Adipocyte (in vitro differentiated cells): ENCODE measurements at regions not wholly inside any gene's neighbourhood (a gene's known extent, or its start where the extent isn't known, plus 50 kb on each side); places are given as distances from the start of the nearest gene placed in this dataset.
"Not testable (repeated sequence)": the region's sequence is repeated elsewhere in the genome, so short reads cannot be mapped to it uniquely, and the experiment has no call there.

Source experiments
- DNase-seq: peaks from one replicate; pipeline ENCODE4 v3.0.0-alpha.2; 2015; ENCODE audit warnings: low read depth
- H3K27me3 ChIP-seq: replicated peaks from 2 replicates; pipeline ENCODE4 v1.7.0; 2013; ENCODE audit warnings: mild to moderate bottlenecking, low read length, moderate library complexity; ENCODE audit not compliant: control insufficient read depth, insufficient read depth
- H3K36me3 ChIP-seq: 2 replicates; pipeline ENCODE4 v1.7.0; 2013; ENCODE audit warnings: low read length, mild to moderate bottlenecking, moderate library complexity; ENCODE audit not compliant: control insufficient read depth, insufficient read depth, severe bottlenecking
- H3K4me1 ChIP-seq: 2 replicates; pipeline ENCODE4 v1.7.0; 2013; ENCODE audit warnings: mild to moderate bottlenecking, low read length, moderate library complexity; ENCODE audit not compliant: control insufficient read depth, insufficient read depth
- H3K4me3 ChIP-seq: 2 replicates; pipeline ENCODE4 v1.7.0; 2013; ENCODE audit warnings: mild to moderate bottlenecking, low read length, moderate library complexity
- H3K9ac ChIP-seq: 2 replicates; pipeline ENCODE4 v1.7.0; 2013; ENCODE audit warnings: mild to moderate bottlenecking, low read length, moderate library complexity
- H3K9me3 ChIP-seq: 2 replicates; pipeline ENCODE4 v1.7.0; 2013; ENCODE audit warnings: mild to moderate bottlenecking, low read length, moderate library complexity; ENCODE audit not compliant: control insufficient read depth

DNA sequence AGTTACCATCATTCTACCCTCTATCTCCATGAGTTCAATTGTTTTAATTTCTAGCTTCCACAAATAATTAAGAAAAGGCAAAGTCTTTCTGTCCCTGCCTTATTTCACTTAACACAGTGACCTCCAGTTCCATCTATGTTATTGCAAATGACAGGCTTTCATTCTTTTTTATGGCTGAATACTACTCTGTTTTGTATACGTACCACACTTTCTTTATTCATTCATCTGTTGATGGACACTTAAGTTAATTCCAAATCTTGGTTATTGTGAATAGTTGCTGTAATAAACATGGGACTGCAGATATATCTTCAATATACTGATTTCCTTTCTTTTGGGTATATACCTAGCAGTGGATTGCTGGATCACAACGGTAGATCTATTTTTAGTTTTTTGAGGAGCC, 314.1 kb downstream of the SV2B start:
- no peak for DNase-seq
- Histone ChIP-seq H3K36me3 (no peaks in the 10 kb centered on the region), H3K9me3 (no peaks in the 10 kb centered on the region), H3K27me3 (no peaks in the 10 kb centered on the region), H3K4me1 (no peaks in the 10 kb centered on the region), H3K4me3 (no peak overlapping the region), H3K9ac (no peak overlapping the region)

DNA sequence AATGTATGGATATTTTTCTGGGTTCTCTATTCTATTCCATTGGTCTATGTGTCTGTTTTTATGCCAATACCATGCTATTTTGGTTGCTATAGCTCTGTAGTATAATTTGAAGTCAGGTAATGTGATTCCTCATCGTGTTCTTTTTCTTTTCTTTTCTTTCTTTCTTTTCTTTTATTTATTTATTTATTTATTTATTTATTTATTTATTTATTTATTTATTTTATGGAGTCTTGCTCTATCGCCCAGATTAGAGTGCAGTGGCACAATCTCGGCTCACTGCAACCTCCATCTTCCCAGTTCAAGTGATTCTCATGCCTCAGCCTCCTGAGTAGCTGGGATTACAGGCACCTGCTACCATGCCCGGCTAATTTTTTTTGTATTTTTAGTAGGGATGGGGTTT, 315.2 kb downstream of the SV2B start:
- H3K4me1 ChIP-seq, H3K36me3 ChIP-seq, H3K9me3 ChIP-seq: not testable (repeated sequence)

DNA sequence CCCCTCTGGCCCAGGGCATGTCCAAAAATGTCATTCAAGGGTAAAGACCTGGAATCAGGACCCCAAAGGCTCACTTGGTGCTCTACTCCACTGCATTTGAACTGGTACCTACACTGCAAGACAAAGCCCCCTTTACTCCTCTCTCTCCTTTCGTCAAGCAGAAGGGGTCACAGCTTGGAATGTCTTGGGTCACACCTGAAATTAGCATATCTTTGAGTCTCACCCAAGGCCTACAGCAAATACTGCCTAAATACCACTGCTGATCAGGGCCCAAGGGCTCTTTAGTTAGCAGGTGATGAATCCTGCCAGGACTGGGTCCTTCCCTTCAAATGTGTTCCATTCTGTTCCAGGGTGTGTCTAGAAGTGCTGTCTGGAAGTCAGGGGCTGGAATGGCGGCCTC, 320.6 kb downstream of the SV2B start:
- Histone ChIP-seq H3K9ac (no peak overlapping the region), H3K4me1 (no peaks in the 10 kb centered on the region), H3K9me3 (no peaks in the 10 kb centered on the region), H3K4me3 (no peak overlapping the region), H3K27me3 (no peaks in the 10 kb centered on the region), H3K36me3 (no peaks in the 10 kb centered on the region)
- DNase-seq: no peak

More for the DNA sequence above, 315.2 kb downstream of the SV2B start:
- not testable (repeated sequence) for H3K9ac ChIP-seq, H3K4me3 ChIP-seq, DNase-seq, H3K27me3 ChIP-seq

DNA sequence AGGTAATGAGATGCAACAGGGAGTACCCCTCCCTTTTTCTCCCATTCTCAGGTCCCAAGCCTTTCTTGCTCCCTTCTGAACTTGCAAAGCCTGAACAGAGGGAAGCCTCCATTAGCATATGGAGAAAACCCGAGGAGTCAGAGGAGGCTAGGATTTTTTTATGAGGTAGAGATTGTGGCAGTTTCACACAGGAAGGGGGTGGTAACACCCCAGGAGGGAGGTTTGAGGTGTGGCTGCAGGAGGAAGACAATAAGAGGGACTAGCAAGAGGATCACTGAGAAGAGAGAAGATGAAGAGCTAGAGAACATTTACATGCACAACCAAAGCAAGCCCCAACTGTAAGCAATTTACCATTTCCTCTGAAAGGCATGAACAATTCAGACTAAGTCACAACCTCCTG, 322.7 kb downstream of the SV2B start:
- H3K4me3 ChIP-seq: no peak overlapping the region
- no peaks in the 10 kb centered on the region for H3K27me3 ChIP-seq
- H3K9ac ChIP-seq: no peak overlapping the region
- no peaks in the 10 kb centered on the region for H3K36me3 ChIP-seq
- H3K4me1 ChIP-seq: no peaks in the 10 kb centered on the region
- DNase-seq: no peak
- no peaks in the 10 kb centered on the region for H3K9me3 ChIP-seq

DNA sequence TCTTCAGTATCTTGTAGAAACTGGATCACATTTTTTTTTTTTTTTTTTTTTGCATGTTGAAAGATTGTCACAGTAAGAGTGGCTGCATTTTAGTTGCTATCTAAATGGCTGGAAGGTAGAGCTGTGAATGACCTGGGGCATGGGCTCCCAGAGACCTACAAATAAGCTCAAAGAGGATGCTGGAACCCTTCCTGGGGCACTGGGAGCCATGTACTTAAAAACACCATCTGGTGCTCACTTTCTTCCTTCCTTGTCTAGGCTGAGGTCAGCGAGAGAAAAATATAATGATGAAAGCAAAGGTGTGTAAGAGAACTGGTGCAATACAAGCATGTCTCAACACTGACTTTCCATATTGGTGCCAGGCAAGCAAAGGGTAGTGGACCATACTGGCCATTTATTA, 323.9 kb downstream of the SV2B start:
- no peaks in the 10 kb centered on the region for H3K9me3 ChIP-seq
- no peaks in the 10 kb centered on the region for H3K27me3 ChIP-seq
- H3K4me1 ChIP-seq: no peaks in the 10 kb centered on the region
- no peaks in the 10 kb centered on the region for H3K36me3 ChIP-seq
- no peak overlapping the region for H3K9ac ChIP-seq
- DNase-seq: no peak
- no peak overlapping the region for H3K4me3 ChIP-seq

DNA sequence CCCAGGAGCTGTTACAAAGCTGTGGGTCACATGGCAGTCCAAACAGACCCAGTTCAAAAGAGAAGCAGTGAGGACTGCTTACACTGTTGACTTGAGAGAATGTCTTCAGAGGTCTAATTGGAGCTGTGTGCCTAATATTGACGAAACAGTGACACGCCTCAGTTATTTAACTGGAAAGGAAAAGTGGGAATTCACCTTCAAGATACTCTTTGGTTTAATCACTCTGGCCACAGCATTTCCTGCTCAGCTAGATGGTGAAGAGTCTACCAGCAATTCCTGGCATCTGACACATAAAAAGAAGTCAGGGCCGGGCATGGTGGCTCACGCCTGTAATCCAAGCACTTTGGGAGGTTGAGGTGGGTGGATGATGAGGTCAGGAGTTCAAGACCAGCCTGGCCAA, 326.4 kb downstream of the SV2B start:
- no peaks in the 10 kb centered on the region for H3K4me1 ChIP-seq
- no peak overlapping the region for H3K4me3 ChIP-seq
- no peak overlapping the region for H3K9ac ChIP-seq
- H3K36me3 ChIP-seq: no peaks in the 10 kb centered on the region
- H3K27me3 ChIP-seq: no peaks in the 10 kb centered on the region
- no peaks in the 10 kb centered on the region for H3K9me3 ChIP-seq
- no peak for DNase-seq

DNA sequence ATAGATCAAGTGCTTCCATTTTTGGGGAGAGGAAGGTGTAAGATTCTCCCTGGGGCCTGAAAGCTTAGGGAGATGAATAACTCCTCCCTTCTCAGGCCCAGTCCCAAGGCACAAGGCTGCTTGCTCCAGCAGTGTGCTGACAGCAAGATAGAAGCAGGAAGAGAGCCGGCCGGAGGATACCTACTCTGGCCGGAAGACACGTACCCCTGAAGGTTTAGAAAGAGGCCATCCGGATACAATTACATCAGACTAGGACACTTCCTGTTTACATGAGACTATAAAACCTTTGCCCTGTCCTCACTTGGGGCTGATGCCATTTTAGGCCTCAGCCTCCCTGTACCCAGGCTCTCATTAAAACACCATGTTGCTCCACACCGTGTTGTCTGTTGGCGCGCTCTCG, 329.9 kb downstream of the SV2B start:
- Histone ChIP-seq H3K4me1 (no peaks in the 10 kb centered on the region), H3K4me3 (no peak overlapping the region), H3K9me3 (no peaks in the 10 kb centered on the region), H3K36me3 (no peaks in the 10 kb centered on the region), H3K9ac (no peak overlapping the region), H3K27me3 (no peaks in the 10 kb centered on the region)
- DNase-seq: no peak

DNA sequence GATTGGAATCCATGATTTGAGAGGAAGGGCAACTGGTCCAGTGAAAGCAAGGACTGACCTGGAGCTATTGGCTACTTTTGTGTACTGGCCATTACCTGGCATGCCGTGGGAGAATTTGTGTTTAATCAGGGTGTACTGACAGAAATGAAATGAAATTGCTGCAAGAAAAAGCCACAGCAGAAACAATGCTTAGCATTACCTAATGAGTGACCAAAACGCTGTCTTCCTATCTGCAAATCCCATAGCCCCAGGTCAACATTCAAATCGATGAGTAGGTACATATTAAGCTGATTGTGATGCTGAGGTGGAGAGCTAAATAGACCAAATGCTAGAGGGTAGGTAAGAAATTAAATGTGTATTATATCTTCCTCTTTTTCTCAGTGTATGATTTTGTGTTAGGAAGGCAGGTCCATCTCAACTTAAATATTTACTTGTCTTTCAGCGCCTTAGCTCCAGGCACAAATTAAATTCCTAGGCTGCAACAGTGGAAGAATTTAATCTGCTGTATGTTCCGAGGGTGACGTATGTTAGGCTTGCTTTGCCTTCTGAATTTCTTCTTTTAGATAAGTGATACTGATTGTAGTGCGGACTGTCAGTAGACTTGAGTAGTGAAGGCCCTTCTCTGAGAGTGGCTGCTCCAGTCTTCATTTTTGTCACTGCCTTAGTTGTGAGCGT, 331.1 kb downstream of the SV2B start:
- no peak for DNase-seq
- Histone ChIP-seq H3K4me3 (no peak overlapping the region), H3K36me3 (no peaks in the 10 kb centered on the region), H3K4me1 (no peaks in the 10 kb centered on the region), H3K9ac (no peak overlapping the region), H3K27me3 (no peaks in the 10 kb centered on the region), H3K9me3 (no peaks in the 10 kb centered on the region)

DNA sequence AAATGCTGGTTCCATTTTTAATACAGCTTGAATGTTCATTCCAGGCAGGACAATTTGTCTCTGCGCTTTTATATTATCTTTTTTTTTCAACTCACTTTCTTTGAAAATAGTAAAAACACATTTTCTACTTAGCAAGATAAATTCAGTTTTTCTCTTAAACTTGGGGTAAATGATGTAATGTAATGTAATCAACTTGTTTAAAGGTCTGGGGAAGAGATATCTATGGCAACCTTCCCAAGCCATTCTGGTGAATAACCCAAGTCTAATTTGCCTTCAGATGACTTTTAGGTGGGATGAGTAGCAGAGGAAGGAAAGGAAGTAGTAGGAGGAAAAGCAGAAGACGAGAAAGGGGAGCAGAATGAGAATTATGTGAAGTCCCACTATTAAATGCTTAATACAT, 335.1 kb downstream of the SV2B start:
- no peak for DNase-seq
- no peak overlapping the region for H3K4me3 ChIP-seq
- no peaks in the 10 kb centered on the region for H3K4me1 ChIP-seq
- no peaks in the 10 kb centered on the region for H3K27me3 ChIP-seq
- no peak overlapping the region for H3K9ac ChIP-seq
- peaks cover 6% of the 10 kb centered on the region for H3K9me3 ChIP-seq
- no peaks in the 10 kb centered on the region for H3K36me3 ChIP-seq

DNA sequence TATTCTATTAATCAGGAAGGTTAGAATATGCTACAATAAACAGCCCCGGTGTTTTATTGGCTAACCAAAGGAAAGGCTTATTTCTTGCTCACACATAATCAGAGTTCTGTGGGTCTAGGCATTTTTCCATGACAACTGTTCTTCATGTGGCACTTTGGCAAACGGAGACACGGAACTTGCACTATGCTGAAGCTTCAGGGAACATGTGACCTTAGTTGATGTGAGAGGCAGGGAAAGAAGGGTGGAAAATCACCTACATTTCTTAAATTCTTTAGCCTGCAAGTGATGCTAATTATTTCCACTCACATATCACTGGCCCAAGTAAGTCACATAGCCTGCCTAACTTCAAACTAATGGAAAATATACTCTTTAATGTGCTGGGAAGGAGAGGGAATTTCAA, 344.6 kb downstream of the SV2B start:
- DNase-seq: no peak
- Histone ChIP-seq H3K4me3 (no peak overlapping the region), H3K9me3 (peaks cover 23% of the 10 kb centered on the region), H3K27me3 (no peaks in the 10 kb centered on the region), H3K4me1 (no peaks in the 10 kb centered on the region), H3K9ac (no peak overlapping the region), H3K36me3 (no peaks in the 10 kb centered on the region)

DNA sequence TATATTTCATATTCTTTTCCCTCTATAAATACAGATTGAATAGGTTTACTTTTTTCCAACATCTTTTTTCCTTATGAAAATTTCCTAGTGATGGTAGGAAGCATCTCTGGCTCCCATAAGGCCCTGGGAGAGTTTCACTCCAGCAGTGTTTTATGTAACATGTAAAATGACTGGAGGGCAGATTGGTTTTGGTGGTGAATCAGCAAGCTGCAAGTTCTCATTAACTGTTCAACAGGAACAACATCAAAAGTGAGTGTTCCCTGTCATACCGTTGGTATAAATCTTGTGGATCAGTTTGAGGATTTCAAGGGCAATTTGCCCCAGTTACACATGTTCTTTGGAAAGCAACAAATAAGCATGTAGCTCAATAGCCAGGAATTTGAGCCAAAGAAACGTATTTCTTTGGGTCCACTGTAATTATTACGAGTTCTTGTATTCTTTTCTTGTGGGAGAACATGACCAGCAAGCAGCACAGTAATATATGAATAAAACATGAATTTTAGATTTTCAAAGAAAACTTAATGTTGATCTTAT, 345.7 kb downstream of the SV2B start:
- Histone ChIP-seq H3K27me3 (no peaks in the 10 kb centered on the region), H3K36me3 (no peaks in the 10 kb centered on the region), H3K9ac (no peak overlapping the region), H3K4me3 (no peak overlapping the region), H3K9me3 (peaks cover 23% of the 10 kb centered on the region), H3K4me1 (no peaks in the 10 kb centered on the region)
- DNase-seq: peak; percentile 4
